Osteocyte (in vitro differentiated cells): ENCODE measurements at regions not wholly inside any gene's neighbourhood (a gene's known extent, or its start where the extent isn't known, plus 50 kb on each side); places are given as distances from the start of the nearest gene placed in this dataset.

Experiments
- DNase-seq: peaks from one replicate; pipeline ENCODE4 v3.0.0; 2021; ENCODE audit warnings: mixed read lengths; ENCODE audit not compliant: unreplicated experiment; ENCODE audit errors: extremely low spot score
- H3K27ac Mint-ChIP-seq: one replicate; pipeline ENCODE4 v1.8.0; 2021; ENCODE audit warnings: mild to moderate bottlenecking, mixed read lengths; ENCODE audit not compliant: unreplicated experiment
- H3K27me3 Mint-ChIP-seq: one replicate; pipeline ENCODE4 v1.8.0; 2021; ENCODE audit warnings: mixed read lengths; ENCODE audit not compliant: unreplicated experiment
- H3K36me3 Mint-ChIP-seq: one replicate; pipeline ENCODE4 v1.8.0; 2021; ENCODE audit warnings: mixed read lengths; ENCODE audit not compliant: unreplicated experiment
- H3K4me1 Mint-ChIP-seq: one replicate; pipeline ENCODE4 v1.8.0; 2021; ENCODE audit warnings: mixed read lengths; ENCODE audit not compliant: unreplicated experiment
- H3K4me3 Mint-ChIP-seq: one replicate; pipeline ENCODE4 v1.8.0; 2021; ENCODE audit warnings: mild to moderate bottlenecking, moderate library complexity, mixed read lengths; ENCODE audit not compliant: unreplicated experiment
- H3K9me3 Mint-ChIP-seq: one replicate; pipeline ENCODE4 v1.8.0; 2021; ENCODE audit warnings: mixed read lengths; ENCODE audit not compliant: unreplicated experiment
- TF ChIP-seq, protein P1 (sequence below): fragments of 200-600 bp; sonication (generic); IDR thresholded peaks from 2 replicates; pipeline ENCODE4 v1.5.0; 2021; ENCODE audit warnings: antibody characterized with exemption, mild to moderate bottlenecking, moderate library complexity

DNA sequence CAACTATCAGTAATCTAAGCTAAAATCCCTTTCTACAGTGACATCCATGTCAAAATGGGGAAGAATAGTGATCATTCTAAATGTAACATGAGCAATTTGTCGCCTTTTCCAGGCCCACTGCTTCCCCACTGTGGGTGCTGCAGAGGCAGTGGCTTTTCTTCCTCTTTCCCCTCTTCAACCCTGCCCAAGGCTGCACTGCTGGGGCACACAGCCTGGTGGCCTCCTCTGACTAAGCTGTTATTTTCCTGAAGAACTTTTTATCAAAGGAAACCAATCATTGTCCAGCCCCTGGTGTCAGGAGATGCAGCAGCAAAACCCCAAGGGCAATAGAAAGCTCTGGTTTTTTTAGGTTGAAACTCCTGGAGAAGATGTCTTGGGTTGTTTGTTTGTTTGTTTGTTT is 117.6 kb upstream of the KLF7 start:
- DNase-seq: no peak
- no peak overlapping the region for H3K4me3 Mint-ChIP-seq
- no peaks in the 10 kb centered on the region for H3K36me3 Mint-ChIP-seq
- H3K9me3 Mint-ChIP-seq: peaks cover 7% of the 10 kb centered on the region
- H3K27me3 Mint-ChIP-seq: no peaks in the 10 kb centered on the region
- TF ChIP-seq, protein P1, sequence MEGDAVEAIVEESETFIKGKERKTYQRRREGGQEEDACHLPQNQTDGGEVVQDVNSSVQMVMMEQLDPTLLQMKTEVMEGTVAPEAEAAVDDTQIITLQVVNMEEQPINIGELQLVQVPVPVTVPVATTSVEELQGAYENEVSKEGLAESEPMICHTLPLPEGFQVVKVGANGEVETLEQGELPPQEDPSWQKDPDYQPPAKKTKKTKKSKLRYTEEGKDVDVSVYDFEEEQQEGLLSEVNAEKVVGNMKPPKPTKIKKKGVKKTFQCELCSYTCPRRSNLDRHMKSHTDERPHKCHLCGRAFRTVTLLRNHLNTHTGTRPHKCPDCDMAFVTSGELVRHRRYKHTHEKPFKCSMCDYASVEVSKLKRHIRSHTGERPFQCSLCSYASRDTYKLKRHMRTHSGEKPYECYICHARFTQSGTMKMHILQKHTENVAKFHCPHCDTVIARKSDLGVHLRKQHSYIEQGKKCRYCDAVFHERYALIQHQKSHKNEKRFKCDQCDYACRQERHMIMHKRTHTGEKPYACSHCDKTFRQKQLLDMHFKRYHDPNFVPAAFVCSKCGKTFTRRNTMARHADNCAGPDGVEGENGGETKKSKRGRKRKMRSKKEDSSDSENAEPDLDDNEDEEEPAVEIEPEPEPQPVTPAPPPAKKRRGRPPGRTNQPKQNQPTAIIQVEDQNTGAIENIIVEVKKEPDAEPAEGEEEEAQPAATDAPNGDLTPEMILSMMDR: peak; percentile 18
- H3K4me1 Mint-ChIP-seq: peaks cover 28% of the 10 kb centered on the region
- no peak overlapping the region for H3K27ac Mint-ChIP-seq

DNA sequence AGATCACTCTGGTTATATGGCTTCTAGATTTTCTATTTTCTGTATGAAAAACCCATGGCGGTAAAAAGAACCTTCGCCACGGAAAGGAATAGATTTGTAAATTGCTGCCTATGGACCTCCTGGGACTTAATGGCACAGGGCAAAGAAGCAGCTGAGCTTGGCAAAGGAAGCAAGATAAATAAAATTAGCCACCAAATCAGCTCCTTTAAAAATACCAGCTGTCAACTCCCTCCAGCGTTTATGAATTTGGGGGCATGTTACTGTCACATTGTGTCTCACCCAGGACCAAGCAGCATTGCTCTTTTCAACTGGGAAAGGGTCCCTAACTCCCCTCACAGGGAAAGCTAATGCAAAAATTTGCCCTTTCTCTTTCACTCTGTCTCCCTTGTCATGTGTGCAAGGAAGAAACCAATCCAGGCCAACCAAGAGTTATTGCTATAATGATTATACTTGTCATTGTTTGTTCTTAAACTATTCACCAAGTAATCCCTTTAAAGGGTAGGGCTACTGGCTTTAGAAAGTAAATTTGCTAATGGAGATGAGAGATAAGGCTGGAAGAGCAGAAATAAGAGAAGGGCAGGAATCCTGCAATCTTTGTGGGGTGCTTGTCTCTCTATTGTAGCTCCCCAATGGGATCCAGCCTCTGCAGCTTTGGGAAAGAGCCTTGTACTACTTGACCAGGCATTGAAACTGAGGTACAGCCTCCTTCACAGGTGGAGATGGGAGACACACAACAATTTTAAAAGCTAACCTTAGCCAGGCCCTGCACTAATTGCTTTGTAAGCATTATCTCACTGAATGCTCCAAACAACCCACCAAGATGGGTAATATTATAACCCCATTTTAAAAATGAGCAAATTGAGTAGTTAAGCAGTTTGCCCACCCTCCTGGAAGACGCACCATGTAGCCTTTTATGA is 119.1 kb upstream of the KLF7 start:
- no peak for DNase-seq
- peaks cover 7% of the 10 kb centered on the region for H3K9me3 Mint-ChIP-seq
- TF ChIP-seq, protein P1: no peak

DNA sequence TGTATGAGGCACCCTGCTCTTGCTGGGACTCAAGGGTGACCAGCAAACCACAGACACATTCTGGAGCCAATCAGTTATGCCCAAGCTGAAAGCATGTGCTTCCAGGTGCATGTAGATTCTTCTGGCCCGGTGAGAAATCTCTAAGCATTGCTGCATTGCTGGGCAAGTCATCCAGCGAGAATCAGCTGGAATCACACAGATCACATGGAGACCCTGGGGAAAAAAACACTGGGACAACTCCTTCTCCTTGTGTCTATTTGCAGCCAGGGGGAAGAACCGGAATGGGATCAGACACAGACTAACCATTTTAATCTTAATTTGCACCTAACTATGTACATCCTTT is 119.7 kb upstream of the KLF7 start:
- Mint-ChIP-seq H3K4me1 (peaks cover 35% of the 10 kb centered on the region), H3K27ac (no peak overlapping the region), H3K36me3 (no peaks in the 10 kb centered on the region), H3K4me3 (no peak overlapping the region), H3K9me3 (peaks cover 7% of the 10 kb centered on the region), H3K27me3 (no peaks in the 10 kb centered on the region)
- TF ChIP-seq, protein P1: no peak
- DNase-seq: no peak

More for the DNA sequence above, 119.1 kb upstream of the KLF7 start:
- no peak overlapping the region for H3K4me3 Mint-ChIP-seq
- H3K36me3 Mint-ChIP-seq: no peaks in the 10 kb centered on the region
- no peak overlapping the region for H3K27ac Mint-ChIP-seq
- H3K4me1 Mint-ChIP-seq: peaks cover 35% of the 10 kb centered on the region
- H3K27me3 Mint-ChIP-seq: no peaks in the 10 kb centered on the region

DNA sequence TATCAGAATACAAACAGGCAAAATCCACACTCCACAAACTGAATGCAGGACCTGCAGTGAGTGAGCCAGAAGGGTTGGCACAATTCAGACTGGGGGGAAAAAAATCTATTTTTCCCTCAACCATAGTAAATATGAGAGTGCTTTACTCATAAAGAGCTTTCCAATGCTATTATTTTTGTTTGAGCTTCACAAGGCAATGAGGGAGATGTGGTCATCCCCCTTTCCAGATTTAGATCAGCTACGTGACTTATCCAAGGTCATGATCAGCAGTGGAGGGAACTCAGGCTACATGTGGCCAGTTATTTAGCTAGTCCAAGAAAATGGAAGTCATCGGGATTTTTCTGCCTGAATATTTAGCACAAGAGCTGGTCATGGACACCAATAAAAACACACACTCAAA is 120.4 kb upstream of the KLF7 start:
- no peaks in the 10 kb centered on the region for H3K27me3 Mint-ChIP-seq
- no peak overlapping the region for H3K4me3 Mint-ChIP-seq

DNA sequence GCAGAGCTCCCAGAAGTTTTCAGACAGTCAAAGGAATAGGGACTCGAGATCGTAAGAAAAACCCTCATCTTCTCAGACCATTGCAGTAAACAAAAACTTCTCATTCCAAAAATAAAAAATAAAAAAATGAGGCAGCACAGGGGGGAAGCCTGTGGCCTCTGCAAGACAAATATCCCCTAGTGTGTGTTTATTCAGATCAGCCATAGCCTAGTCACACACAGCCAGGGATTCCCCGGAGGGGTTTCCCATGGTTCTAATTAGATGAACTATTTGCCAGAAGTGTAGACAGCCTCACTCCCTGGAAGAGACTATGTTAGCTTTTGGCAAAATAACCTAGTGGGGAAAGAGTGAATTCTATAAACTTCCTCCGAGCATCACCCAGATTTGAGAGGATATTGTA is 122.9 kb upstream of the KLF7 start:
- H3K4me1 Mint-ChIP-seq: peaks cover 26% of the 10 kb centered on the region
- H3K27me3 Mint-ChIP-seq: no peaks in the 10 kb centered on the region
- TF ChIP-seq, protein P1: no peak
- no peak for DNase-seq
- no peaks in the 10 kb centered on the region for H3K9me3 Mint-ChIP-seq
- H3K4me3 Mint-ChIP-seq: no peak overlapping the region
- H3K27ac Mint-ChIP-seq: peak overlapping the region; percentile 21
- no peaks in the 10 kb centered on the region for H3K36me3 Mint-ChIP-seq

More for the DNA sequence above, 120.4 kb upstream of the KLF7 start:
- peaks cover 35% of the 10 kb centered on the region for H3K4me1 Mint-ChIP-seq
- H3K36me3 Mint-ChIP-seq: no peaks in the 10 kb centered on the region
- TF ChIP-seq, protein P1: no peak
- peaks cover 7% of the 10 kb centered on the region for H3K9me3 Mint-ChIP-seq
- no peak overlapping the region for H3K27ac Mint-ChIP-seq
- no peak for DNase-seq
